HEK293 (cell line): ENCODE measurements at regions not wholly inside any gene's neighbourhood (a gene's known extent, or its start where the extent isn't known, plus 50 kb on each side); places are given as distances from the start of the nearest gene placed in this dataset.

Source experiments
- CTCF ChIA-PET: fragments of 350-600 bp; formaldehyde crosslinking; extraction: SDS; loops from one replicate; lab custom pipeline; 2021; ENCODE audit warnings: antibody characterized with exemption; lab: Yijun Ruan, JAX
- POLR2A ChIA-PET: fragments of 300-600 bp; formaldehyde crosslinking; extraction: SDS; loops from one replicate; lab custom pipeline; 2020; ENCODE audit warnings: antibody characterized with exemption, inconsistent platforms; lab: Yijun Ruan, JAX
- H3K27ac ChIP-seq: fragments of 200-500 bp; sonication (Bioruptor generic); 2 replicates; pipeline ENCODE4 v1.5.1; 2014; ENCODE audit warnings: low read depth, low read length, control low read depth, inconsistent platforms; ENCODE audit errors: extremely low read depth
- H3K36me3 ChIP-seq, 2 experiments: fragments of 200-500 bp in 1 of 2; sonication (Bioruptor generic) in 1 of 2; 1 replicate in 1 of 2; 2 replicates in 1 of 2; pipeline ENCODE4 v1.5.1; 2014 to 2017; ENCODE audit warnings: inconsistent platforms in 2 of 2, low read length in 2 of 2; ENCODE audit not compliant: control insufficient read depth in 2 of 2, insufficient read depth in 1 of 2
- H3K4me1 ChIP-seq: fragments of 200-500 bp; sonication (Bioruptor generic); 2 replicates; pipeline ENCODE4 v1.5.1; 2014; ENCODE audit warnings: mild to moderate bottlenecking, low read length, inconsistent platforms; ENCODE audit not compliant: control insufficient read depth, insufficient read depth
- H3K4me3 ChIP-seq: 2 replicates; pipeline ENCODE4 v1.5.1; 2011; ENCODE audit warnings: low read depth, mild to moderate bottlenecking, control low read depth, low read length, moderate library complexity
- H3K9me3 ChIP-seq: fragments of 200-500 bp; sonication (Bioruptor generic); 2 replicates; pipeline ENCODE4 v1.5.1; 2014; ENCODE audit warnings: low read depth, low read length, inconsistent platforms; ENCODE audit not compliant: control insufficient read depth, insufficient read depth
- OVOL3 ChIP-seq: fragments of 450-650 bp; formaldehyde crosslinking; IDR thresholded peaks from 2 replicates; pipeline ENCODE4 v1.5.1; 2016; ENCODE audit warnings: missing biosample characterization, missing genetic modification characterization
- SP3 ChIP-seq: fragments of 450-650 bp; formaldehyde crosslinking; IDR thresholded peaks from 2 replicates; pipeline ENCODE4 v1.5.1; 2016; ENCODE audit warnings: missing biosample characterization, missing genetic modification characterization
- ZBTB17 ChIP-seq: fragments of 450-650 bp; formaldehyde crosslinking; IDR thresholded peaks from 2 replicates; pipeline ENCODE4 v1.5.1; 2016; ENCODE audit warnings: missing biosample characterization, missing genetic modification characterization
- ZFP3 ChIP-seq: fragments of 450-650 bp; formaldehyde crosslinking; IDR thresholded peaks from 2 replicates; pipeline ENCODE4 v1.5.1; 2016; ENCODE audit warnings: low read depth, missing biosample characterization, missing genetic modification characterization
- ZFP41 ChIP-seq: fragments of 450-650 bp; formaldehyde crosslinking; IDR thresholded peaks from 2 replicates; pipeline ENCODE4 v1.5.1; 2016; ENCODE audit warnings: missing biosample characterization, missing genetic modification characterization, borderline replicate concordance
- ZNF155 ChIP-seq: fragments of 450-650 bp; formaldehyde crosslinking; IDR thresholded peaks from 2 replicates; pipeline ENCODE4 v1.5.1; 2016; ENCODE audit warnings: missing biosample characterization, missing genetic modification characterization
- ZNF223 ChIP-seq: fragments of 450-650 bp; formaldehyde crosslinking; IDR thresholded peaks from 2 replicates; pipeline ENCODE4 v1.5.1; 2016; ENCODE audit warnings: missing biosample characterization, missing genetic modification characterization
- ZNF239 ChIP-seq: fragments of 450-650 bp; formaldehyde crosslinking; IDR thresholded peaks from 2 replicates; pipeline ENCODE4 v1.5.1; 2016; ENCODE audit warnings: missing biosample characterization, missing genetic modification characterization
- ZNF37A ChIP-seq: fragments of 450-650 bp; IDR thresholded peaks from 2 replicates; pipeline ENCODE4 v1.5.1; 2018; ENCODE audit warnings: missing biosample characterization, missing genetic modification characterization
- ZNF433 ChIP-seq: fragments of 450-650 bp; formaldehyde crosslinking; IDR thresholded peaks from 2 replicates; pipeline ENCODE4 v1.5.1; 2016; ENCODE audit warnings: missing biosample characterization, missing genetic modification characterization, low read depth
- ZNF544 ChIP-seq: fragments of 450-650 bp; formaldehyde crosslinking; IDR thresholded peaks from 2 replicates; pipeline ENCODE4 v1.5.0; 2017; ENCODE audit warnings: missing biosample characterization, missing genetic modification characterization
- ZNF776 ChIP-seq: fragments of 450-650 bp; formaldehyde crosslinking; IDR thresholded peaks from 2 replicates; pipeline ENCODE4 v1.5.0; 2017; ENCODE audit warnings: missing biosample characterization, missing genetic modification characterization, borderline replicate concordance
- TF ChIP-seq, protein P1 (sequence below): fragments of 450-650 bp; formaldehyde crosslinking; conservative IDR thresholded peaks from 2 replicates; pipeline ENCODE4 v1.5.1; 2016; ENCODE audit warnings: low read depth, missing biosample characterization, missing genetic modification characterization
- TF ChIP-seq, protein P2 (sequence below): fragments of 450-650 bp; formaldehyde crosslinking; IDR thresholded peaks from 2 replicates; pipeline ENCODE4 v1.5.1; 2017; ENCODE audit warnings: missing biosample characterization, missing genetic modification characterization
- TF ChIP-seq, protein P3 (sequence below): IDR thresholded peaks from 2 replicates; pipeline ENCODE4 v1.6.1; 2011; ENCODE audit warnings: mild to moderate bottlenecking, low read depth, low read length, borderline replicate concordance
- TF ChIP-seq, protein P4 (sequence below): fragments of 450-650 bp; formaldehyde crosslinking; IDR thresholded peaks from 2 replicates; pipeline ENCODE4 v1.5.1; 2016; ENCODE audit warnings: missing biosample characterization, missing genetic modification characterization, borderline replicate concordance
- TF ChIP-seq, protein P5 (sequence below): fragments of 450-650 bp; formaldehyde crosslinking; IDR thresholded peaks from 2 replicates; pipeline ENCODE4 v1.5.1; 2017; ENCODE audit warnings: missing biosample characterization, mild to moderate bottlenecking, missing genetic modification characterization, moderate library complexity

DNA sequence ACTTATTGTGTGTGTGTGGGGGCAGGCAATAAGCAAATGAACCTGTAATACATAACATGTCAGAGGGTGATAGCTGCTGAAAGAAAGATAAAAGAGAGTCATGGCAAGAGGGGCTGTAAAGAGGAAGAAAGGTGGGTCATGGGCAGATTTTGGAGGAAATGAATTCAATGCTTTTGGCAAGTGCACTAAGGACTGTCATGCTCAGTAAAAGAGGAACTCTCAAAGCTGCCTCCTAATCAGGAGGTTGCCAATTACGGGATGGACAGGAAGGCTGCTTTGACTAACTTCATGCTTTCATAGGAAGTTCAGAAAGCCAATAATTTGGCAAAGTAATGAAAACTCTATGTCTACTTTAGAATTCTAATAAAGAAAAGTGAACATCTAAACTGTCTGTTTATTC is 401.2 kb downstream of the SH2D4B start:
- no peaks in the 10 kb centered on the region for H3K9me3 ChIP-seq
- no peak for TF ChIP-seq ZNF544
- TF ChIP-seq, protein P1, sequence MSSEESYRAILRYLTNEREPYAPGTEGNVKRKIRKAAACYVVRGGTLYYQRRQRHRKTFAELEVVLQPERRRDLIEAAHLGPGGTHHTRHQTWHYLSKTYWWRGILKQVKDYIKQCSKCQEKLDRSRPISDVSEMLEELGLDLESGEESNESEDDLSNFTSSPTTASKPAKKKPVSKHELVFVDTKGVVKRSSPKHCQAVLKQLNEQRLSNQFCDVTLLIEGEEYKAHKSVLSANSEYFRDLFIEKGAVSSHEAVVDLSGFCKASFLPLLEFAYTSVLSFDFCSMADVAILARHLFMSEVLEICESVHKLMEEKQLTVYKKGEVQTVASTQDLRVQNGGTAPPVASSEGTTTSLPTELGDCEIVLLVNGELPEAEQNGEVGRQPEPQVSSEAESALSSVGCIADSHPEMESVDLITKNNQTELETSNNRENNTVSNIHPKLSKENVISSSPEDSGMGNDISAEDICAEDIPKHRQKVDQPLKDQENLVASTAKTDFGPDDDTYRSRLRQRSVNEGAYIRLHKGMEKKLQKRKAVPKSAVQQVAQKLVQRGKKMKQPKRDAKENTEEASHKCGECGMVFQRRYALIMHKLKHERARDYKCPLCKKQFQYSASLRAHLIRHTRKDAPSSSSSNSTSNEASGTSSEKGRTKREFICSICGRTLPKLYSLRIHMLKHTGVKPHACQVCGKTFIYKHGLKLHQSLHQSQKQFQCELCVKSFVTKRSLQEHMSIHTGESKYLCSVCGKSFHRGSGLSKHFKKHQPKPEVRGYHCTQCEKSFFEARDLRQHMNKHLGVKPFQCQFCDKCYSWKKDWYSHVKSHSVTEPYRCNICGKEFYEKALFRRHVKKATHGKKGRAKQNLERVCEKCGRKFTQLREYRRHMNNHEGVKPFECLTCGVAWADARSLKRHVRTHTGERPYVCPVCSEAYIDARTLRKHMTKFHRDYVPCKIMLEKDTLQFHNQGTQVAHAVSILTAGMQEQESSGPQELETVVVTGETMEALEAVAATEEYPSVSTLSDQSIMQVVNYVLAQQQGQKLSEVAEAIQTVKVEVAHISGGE (tag by site-specific recombination) = no peak
- TF ChIP-seq, all 188 proteins: peak for 0
- POLR2A ChIA-PET = no interaction called here
- CTCF ChIA-PET = interaction anchor here (0.6 kb wide), 1 partner anchor 14 kb away, joined by 3 read pairs; no protein-coding TSS in a partner anchor
- Histone ChIP-seq H3K4me3 (no peak overlapping the region), H3K4me1 (no peaks in the 10 kb centered on the region), H3K36me3 (no peaks in the 10 kb centered on the region), H3K27ac (no peak overlapping the region)

DNA sequence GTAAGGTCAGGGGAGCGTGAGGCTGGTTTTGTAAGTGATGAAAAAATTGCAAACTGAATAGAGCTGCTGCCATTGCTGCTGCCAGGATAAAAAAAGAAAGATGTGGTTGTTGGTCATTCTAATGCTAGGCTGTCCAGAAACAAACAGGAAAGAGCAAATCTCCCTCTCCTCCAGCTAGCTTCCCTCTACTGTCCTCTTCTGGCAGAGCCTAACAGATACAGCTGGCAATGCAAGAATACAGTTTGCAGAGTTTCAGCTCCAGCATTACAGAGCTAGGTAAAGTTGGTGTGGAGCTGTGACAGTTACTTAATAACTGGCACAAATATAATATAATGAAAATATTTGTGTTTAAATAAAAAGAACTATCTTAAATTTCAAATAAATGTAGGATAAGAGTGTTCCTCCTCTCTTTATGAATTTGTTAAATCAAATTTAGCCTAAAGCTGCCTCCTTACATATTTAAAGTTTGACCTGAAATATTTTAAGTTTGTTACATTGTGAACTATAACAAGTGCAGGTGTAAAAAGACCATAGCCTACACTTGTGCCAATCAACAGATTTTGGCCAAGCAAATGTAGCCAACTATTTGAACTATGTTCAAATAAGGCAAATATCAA is 407.7 kb downstream of the SH2D4B start:
- Histone ChIP-seq H3K4me1 (no peaks in the 10 kb centered on the region), H3K4me3 (no peak overlapping the region), H3K36me3 (no peaks in the 10 kb centered on the region), H3K27ac (no peak overlapping the region), H3K9me3 (no peaks in the 10 kb centered on the region)
- ChIA-PET POLR2A (no interaction called here), CTCF (interaction anchor here (0.6 to 1.8 kb wide), 11 partner anchors 9 to 501 kb away, joined by 3 to 7 read pairs (median 4); no protein-coding TSS in a partner anchor)
- no peak for TF ChIP-seq SP3 (tag by site-specific recombination)

DNA sequence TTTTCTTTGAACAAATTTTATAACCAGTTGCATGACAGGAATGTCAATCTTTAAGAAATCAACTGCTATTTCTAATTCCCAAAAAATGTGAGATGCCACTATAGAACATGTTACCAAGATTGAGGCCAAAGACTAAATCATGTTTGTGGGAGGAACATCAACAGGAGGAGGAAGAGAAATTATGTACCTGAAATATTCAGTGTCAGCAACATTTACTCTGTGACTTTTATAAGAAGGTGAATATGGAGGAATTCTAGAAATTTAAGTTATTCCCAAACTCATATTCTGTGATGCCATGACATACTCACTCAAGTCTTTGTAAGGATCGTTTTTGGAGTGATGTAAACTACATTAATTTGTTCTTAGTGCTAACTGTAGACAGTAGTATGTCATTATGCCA is 408.4 kb downstream of the SH2D4B start:
- Histone ChIP-seq H3K9me3 (no peaks in the 10 kb centered on the region), H3K36me3 (no peaks in the 10 kb centered on the region), H3K27ac (no peak overlapping the region), H3K4me1 (no peaks in the 10 kb centered on the region), H3K4me3 (no peak overlapping the region)
- ChIA-PET POLR2A (no interaction called here), CTCF (interaction anchor here (0.6 to 1.8 kb wide), 8 partner anchors 9 to 501 kb away, joined by 3 to 7 read pairs (median 4); no protein-coding TSS in a partner anchor)
- TF ChIP-seq, protein P2, sequence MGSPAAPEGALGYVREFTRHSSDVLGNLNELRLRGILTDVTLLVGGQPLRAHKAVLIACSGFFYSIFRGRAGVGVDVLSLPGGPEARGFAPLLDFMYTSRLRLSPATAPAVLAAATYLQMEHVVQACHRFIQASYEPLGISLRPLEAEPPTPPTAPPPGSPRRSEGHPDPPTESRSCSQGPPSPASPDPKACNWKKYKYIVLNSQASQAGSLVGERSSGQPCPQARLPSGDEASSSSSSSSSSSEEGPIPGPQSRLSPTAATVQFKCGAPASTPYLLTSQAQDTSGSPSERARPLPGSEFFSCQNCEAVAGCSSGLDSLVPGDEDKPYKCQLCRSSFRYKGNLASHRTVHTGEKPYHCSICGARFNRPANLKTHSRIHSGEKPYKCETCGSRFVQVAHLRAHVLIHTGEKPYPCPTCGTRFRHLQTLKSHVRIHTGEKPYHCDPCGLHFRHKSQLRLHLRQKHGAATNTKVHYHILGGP (tag by site-specific recombination) = no peak
- TF ChIP-seq, all 188 proteins: peak for 0

DNA sequence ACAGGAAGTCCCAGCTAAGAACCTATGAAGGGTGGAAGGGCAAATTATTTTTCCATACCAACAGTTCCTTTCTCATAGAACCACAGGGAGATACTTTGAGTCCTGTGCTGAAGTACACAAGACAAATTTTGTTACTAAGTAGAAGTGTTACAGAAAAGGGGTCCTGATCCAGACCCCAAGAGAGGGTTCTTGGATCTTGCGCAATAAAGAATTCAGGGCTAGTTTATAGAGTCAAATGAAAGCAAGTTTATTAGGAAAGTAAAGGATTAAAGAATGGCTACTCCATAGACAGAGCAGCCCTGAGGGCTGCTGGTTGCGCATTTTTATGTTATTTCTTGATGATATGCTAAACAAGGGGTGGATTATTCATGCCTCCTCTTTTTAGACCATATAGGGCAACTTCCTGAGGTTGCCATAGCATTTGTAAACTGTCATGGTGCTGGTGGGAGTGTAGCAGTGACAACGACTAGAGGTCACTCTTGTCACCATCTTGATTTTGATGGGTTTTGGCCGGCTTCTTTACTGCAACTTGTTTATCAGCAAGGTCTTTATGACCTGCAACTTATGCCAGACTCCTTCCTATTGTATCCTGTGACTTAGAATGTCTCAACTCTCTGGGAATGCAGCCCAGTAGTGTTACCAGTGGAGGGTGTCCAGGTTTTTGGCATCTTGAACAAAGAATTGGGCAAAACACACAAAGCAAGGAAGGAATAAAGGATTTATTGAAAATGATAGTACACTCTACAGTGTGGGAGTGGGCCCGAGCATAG is 409.4 kb downstream of the SH2D4B start:
- no peaks in the 10 kb centered on the region for H3K4me1 ChIP-seq
- no peaks in the 10 kb centered on the region for H3K9me3 ChIP-seq
- H3K4me3 ChIP-seq = no peak overlapping the region
- no peak overlapping the region for H3K27ac ChIP-seq
- ChIA-PET CTCF (no interaction called here), POLR2A (no interaction called here)
- no peaks in the 10 kb centered on the region for H3K36me3 ChIP-seq
- TF ChIP-seq, protein P3, sequence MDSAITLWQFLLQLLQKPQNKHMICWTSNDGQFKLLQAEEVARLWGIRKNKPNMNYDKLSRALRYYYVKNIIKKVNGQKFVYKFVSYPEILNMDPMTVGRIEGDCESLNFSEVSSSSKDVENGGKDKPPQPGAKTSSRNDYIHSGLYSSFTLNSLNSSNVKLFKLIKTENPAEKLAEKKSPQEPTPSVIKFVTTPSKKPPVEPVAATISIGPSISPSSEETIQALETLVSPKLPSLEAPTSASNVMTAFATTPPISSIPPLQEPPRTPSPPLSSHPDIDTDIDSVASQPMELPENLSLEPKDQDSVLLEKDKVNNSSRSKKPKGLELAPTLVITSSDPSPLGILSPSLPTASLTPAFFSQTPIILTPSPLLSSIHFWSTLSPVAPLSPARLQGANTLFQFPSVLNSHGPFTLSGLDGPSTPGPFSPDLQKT = no peak
- TF ChIP-seq ZNF155 (tag by site-specific recombination) = no peak
- no peak for TF ChIP-seq OVOL3 (tag by site-specific recombination)
- no peak for TF ChIP-seq ZNF433 (tag by site-specific recombination)
- no peak for TF ChIP-seq ZFP41 (tag by site-specific recombination)
- no peak for TF ChIP-seq ZNF223 (tag by site-specific recombination)
- no peak for TF ChIP-seq ZFP3 (tag by site-specific recombination)
- TF ChIP-seq ZNF776 = no peak
- TF ChIP-seq, protein P4, sequence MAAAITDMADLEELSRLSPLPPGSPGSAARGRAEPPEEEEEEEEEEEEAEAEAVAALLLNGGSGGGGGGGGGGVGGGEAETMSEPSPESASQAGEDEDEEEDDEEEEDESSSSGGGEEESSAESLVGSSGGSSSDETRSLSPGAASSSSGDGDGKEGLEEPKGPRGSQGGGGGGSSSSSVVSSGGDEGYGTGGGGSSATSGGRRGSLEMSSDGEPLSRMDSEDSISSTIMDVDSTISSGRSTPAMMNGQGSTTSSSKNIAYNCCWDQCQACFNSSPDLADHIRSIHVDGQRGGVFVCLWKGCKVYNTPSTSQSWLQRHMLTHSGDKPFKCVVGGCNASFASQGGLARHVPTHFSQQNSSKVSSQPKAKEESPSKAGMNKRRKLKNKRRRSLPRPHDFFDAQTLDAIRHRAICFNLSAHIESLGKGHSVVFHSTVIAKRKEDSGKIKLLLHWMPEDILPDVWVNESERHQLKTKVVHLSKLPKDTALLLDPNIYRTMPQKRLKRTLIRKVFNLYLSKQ = no peak
- no peak for TF ChIP-seq ZBTB17 (tag by site-specific recombination)
- TF ChIP-seq ZNF239 (tag by site-specific recombination) = no peak
- TF ChIP-seq, protein P5, sequence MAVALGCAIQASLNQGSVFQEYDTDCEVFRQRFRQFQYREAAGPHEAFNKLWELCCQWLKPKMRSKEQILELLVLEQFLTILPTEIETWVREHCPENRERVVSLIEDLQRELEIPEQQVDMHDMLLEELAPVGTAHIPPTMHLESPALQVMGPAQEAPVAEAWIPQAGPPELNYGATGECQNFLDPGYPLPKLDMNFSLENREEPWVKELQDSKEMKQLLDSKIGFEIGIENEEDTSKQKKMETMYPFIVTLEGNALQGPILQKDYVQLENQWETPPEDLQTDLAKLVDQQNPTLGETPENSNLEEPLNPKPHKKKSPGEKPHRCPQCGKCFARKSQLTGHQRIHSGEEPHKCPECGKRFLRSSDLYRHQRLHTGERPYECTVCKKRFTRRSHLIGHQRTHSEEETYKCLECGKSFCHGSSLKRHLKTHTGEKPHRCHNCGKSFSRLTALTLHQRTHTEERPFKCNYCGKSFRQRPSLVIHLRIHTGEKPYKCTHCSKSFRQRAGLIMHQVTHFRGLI (tag by site-specific recombination) = no peak
- TF ChIP-seq ZNF37A = no peak
